ENCODE measurements at regions not wholly inside any gene's neighbourhood (a gene's known extent, or its start where the extent isn't known, plus 50 kb on each side); places are given as distances from the start of the nearest gene placed in this dataset.

- TF ChIP-seq, protein P1, sequence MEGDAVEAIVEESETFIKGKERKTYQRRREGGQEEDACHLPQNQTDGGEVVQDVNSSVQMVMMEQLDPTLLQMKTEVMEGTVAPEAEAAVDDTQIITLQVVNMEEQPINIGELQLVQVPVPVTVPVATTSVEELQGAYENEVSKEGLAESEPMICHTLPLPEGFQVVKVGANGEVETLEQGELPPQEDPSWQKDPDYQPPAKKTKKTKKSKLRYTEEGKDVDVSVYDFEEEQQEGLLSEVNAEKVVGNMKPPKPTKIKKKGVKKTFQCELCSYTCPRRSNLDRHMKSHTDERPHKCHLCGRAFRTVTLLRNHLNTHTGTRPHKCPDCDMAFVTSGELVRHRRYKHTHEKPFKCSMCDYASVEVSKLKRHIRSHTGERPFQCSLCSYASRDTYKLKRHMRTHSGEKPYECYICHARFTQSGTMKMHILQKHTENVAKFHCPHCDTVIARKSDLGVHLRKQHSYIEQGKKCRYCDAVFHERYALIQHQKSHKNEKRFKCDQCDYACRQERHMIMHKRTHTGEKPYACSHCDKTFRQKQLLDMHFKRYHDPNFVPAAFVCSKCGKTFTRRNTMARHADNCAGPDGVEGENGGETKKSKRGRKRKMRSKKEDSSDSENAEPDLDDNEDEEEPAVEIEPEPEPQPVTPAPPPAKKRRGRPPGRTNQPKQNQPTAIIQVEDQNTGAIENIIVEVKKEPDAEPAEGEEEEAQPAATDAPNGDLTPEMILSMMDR (IDR thresholded peaks at IDR 0.05): no peak
- no peak for TF ChIP-seq POLR2A (IDR thresholded peaks at IDR 0.05)
These were observed 110.8 kb downstream of the PDGFA start for GRCh38 chr7:408751-409311.
